Occipital lobe (tissue), 1 donor: ENCODE measurements at regions not wholly inside any gene's neighbourhood (a gene's known extent, or its start where the extent isn't known, plus 50 kb on each side); places are given as distances from the start of the nearest gene placed in this dataset.

Source experiments
- DNase-seq: peaks from one replicate; lab custom pipeline; 2025; lab: John Stamatoyannopoulos, UW

DNA sequence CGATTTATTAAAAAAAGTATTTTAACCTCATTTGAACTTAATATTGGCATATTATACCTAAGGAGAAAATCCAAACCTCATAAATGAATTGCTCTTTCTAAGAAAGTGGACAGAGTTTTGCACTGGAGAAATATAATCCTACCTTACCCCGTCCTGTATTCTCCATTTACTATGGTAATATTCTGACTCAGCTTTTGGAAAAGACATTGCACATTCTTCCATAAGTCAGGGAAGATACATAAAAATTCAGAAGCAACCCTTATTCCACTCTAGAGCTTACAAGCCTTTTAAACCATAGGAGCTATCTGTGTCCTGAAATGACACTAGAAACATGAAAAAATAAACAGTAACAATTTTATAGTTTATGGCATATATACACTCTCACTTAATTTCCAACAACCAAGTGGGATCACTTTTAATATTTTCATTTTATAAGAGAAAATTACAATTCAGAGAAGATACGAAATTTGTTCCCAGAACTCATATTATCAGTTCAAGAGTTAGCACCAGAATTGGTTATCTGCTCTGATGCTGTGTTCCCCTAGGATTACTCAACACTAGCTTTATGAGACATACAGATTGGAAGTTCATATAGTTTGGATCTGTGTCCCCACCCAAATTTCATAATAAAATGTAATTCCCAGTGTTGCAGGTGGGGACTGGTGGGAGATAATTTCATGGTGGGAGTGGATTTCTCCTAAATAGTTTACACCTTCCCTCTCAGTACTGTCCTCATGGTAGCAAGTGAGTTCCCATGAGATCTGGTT is 359.4 kb downstream of the ARAP2 start:
- DNase-seq, result no peak

DNA sequence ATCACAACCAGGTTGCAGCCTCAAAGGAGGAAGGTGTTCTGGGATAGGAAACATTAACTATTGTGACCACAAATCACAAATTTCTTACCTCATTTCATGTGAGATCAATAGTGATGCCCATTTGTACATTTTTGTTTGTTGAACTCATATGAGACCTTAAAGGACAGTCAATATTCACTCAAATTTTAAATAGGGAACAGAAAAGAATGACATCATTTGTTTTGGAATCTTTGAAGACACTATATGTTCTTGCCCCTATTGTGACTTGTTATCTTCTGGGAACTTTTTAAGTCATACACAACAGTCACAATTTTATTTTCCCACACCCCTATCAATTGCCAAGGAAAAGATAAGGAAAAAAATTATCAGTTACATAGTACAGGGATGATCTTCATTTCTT is 346.5 kb downstream of the ARAP2 start:
- no peak for DNase-seq

DNA sequence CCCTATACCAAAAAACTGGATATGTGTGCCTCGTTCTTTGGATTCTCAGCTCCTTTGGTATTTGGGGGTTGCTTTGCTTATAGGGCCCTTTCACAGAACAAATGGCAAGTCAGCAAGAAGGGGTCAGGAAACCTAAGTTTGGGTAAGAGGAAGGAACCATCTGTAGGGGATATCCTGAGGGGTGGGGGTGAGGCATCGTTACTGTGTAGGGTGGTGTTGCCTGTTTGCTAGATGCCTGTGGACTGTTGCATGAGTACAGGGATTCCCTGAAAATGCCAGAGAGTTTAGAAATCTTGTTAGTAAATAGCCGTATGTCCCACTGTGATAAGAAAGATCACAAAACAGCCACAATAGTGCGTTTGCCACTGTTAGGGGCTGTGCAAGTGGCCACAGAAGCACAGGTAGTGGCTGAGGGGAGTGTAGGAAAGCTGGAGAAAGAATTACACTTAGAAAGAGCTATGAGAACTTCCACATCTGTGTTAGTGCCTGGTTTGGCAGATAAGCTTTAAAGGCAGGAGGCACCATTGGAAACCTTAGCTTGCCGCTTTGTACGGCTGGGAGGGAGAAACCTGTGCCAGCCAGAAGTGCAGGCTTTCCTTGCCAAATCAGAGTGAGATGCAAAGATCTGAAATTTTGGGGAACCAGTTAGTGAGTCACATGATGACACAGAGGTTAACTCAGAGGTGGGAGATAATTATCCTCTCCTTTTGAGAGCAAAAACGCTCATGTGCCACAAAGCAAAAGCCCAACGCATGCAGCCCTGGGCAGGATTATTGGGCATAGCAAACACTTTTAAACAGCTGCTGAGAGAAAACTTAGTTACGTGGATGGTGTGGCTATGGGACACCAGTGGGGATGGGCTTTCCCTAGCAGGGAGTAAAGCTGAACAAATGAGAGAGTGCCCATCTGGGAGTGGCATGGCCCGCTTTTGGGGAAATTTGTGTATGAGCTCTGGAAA is 343.7 kb downstream of the ARAP2 start:
- no peak for DNase-seq

DNA sequence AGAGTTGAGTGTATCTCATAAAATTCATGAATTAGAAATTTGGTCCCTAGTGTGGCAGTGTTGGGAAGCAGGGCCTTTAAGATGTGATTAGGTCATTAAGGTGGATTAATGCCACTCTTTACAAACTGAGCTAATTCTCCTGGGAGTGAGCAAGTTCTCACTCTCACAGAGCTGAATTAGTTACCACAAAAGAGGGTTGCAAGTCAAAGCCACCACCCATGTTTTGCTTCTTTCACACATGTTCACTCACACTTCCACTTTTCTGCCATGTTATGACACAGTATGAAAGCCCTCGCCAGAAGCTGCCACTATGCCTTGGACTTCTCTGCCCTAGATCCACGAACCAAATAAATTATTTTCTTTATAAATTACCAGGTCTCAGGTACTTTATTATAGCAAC is 332.1 kb downstream of the ARAP2 start:
- no peak for DNase-seq

DNA sequence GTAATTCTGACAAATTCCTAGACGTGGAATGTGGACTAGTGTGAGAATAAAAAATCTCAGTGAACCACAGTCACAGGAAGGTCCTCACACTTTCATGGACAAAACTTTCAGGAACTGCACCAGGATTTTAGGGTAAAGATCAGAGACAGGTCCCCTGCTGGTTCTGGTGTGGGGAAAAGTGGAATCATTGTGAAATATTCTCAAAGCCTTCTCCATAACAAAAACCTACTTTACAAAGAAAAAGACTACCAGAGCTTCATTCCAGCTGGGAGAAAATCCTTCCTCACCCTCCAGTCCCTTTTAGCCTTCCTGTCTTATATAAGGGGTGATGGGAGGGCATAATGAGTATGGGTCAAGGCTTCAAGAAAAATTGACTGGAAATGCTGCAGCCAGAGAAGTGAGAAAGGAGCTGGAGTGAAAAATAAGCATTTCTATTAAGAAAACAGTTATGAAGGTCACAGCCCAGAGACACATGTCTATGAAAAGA is 325.8 kb downstream of the ARAP2 start:
- no peak for DNase-seq

DNA sequence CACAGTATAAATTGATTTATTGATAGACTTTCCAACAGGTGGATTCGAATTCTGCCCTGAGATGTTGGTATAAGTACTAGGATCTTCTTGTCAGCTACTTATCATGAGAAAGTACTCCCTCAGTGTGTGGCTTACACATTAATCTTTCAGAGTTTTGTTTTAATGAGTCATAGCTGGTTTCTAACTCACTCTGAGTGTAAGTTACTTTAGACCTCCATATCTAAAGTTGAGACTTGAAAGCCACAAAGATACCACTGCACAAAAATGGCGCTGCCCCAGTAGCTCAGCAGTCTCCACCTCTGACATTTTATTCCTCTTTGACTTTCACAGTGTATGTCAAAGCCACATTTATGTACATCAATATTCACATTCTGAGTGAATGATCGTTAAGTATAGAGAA is 318.5 kb downstream of the ARAP2 start:
- no peak for DNase-seq

DNA sequence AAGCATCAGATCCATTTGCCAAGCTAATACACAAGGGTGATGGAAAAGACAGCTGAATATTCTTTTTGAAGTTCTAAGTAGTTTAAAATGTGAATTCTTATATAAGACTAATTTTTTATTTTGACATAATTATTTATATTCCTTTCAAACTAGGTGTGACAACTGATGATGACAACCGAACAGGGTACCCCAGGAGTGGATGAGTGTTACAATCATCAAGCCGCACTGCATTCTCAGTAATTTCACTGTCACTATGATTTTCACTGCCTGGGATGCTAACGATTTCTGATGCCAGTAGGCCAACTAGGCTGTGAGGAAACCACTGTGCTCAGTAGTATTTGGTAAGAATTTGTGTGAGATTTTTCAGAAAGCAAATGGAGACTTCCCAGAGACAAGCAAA is 317.5 kb downstream of the ARAP2 start:
- DNase-seq, result no peak

DNA sequence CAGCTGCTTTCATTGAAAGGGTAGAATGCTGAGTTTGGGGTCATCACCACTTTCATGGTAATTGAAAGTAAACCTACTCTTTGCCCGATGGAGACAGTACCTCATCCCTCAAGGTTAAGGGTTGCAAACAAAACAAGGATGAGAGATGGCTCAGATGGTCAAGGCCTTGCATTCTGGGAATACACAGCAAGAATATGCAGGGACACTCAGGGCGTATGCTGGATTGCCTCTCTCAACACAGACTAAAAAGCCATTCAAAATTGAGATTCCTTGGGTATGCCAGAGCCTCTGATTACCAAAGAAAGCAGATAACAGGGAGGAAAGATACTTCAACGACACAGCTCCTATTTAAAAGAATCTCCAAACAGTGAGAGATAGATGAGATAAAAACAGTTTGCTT is 310.4 kb downstream of the ARAP2 start:
- no peak for DNase-seq

DNA sequence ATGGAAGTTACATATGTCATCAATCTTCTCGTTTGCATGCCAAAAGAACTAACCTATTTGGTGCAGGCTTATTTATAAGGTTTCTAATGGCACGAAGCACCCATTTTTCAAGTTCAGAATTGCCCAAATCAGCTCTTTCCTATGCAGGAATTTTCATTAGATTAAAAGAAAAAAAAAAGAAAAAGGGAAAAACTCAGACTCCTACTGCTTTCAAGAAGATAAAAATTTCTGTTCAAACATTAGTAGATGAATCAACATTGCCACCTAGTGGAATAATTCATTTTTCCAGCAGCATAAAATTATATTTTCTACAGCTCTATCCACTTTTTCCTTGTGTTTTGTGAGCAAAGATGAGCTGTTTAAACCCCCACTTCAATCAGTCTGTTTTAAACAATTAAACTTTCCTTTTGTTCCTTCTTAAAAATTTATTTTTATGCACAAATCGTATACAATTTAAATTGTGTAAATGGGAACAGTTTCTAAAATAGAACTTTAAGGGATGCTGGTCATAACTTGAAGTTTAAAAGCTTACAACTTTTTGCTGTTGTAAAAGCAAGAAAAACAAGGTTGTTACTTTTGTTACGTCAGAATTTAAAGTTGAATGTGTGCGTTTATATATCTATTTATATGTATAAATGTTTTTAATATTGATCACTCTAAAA is 309.9 kb downstream of the ARAP2 start:
- DNase-seq, result no peak

DNA sequence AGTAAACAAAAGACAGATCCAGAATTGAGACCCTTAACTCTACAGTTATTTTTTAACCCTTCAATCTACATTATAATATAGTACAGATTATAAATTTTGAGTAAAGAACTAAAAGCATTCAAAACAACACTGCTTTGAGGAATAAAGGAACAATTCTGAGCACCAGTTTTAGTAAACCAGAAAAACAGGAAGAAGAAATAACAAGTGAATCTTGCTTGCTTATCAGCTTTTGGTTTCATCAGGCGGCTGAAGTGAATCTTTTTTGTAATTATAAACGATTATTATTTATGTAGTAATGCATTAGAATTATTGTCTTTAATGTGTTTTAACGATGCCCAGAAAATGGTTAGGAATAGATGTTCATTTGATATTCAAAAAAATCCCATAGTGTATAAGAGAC is 305.4 kb downstream of the ARAP2 start:
- no peak for DNase-seq

DNA sequence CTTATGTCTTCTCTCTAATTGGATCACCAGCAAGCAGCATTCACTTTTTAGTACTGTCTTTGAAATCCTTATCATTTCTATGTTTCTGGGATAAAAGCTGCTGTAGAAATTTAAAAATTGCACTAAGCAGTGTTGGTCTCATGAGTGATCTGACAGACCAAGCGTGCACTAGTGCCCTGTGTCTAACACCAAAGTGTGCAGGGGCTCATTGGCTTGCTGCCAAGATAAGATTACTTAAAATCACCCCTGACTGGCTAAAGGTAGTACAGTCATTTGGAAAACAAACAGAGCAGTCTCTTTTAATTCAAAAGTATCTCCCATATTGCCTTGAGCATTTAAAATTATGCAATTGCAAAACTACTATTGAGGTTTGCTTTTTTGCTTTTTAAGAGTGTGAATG is 304.6 kb downstream of the ARAP2 start:
- DNase-seq, result no peak

DNA sequence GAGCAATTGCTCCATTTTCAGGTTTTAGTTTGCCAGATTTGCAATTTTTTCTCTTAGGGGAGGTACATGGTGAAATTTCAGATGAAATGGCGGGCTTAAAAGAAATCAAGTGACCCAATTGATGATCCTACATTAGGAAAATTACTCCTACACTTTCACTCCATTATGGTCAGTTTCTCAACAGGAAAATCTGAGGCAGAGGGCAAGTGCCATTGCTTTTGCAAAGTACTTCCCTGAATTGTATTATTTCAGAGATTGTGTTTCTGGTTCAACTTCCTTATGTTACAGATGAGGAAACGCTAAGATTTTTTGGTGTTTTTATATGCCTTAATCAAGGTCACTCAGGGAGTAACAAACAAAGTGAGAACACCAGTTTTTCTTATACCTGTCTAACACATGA is 302.2 kb downstream of the ARAP2 start:
- DNase-seq, result no peak

DNA sequence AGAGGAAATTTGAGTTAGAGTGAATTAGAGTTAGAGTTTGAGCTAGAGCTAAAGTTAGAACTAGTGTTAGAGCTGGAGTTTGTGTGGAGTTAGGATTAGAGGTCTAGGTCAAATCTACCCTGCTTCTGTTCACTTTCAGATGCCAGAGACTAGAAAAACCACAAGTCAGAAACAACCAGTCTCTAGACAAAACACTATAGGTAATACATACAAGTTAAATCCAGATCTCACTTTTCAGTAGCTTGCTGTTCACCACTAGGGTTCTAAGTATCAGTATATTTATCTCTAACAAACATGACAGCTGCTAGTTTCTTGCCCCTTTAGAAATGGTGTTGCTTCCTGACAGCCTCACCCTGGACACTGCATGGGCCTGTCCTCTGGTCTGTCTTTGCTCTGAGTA is 300.7 kb downstream of the ARAP2 start:
- no peak for DNase-seq

DNA sequence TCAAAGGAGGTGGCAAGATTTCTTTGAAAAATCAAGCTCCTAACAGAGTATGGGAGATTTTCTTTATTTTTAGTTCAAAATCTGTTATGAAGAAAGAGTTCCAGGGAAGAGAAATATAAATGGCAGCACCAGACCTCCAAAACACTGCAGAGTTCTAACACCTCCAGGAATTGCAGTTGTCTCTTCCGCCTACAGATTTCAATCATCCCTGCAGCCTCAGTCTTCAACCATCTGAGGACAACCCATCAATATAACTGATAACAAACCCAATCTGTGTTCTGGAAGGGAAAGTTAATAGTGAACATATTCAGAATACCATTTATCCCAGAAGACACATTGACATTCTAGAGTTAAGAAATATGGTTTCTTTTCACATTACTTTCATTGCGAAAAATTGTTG is 296.1 kb downstream of the ARAP2 start:
- no peak for DNase-seq

DNA sequence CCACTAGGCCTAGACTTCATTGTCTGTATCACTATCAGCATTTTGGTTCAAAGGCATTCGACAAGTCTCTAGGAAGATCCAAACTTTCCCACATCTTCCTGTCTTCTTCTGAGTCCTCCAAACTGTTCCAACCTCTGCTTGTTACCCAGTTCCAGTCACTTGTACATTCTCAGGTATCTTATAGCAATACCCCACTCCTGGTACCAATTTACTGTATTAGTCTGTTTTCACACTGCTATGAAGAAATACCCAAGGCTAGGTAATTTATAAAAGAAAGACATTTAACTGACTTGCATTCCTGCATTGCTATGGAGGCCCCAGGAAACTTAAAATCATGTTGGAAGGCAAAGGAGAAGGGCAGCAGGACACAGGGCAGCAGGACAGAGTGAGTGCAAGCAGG is 293.9 kb downstream of the ARAP2 start:
- no peak for DNase-seq

DNA sequence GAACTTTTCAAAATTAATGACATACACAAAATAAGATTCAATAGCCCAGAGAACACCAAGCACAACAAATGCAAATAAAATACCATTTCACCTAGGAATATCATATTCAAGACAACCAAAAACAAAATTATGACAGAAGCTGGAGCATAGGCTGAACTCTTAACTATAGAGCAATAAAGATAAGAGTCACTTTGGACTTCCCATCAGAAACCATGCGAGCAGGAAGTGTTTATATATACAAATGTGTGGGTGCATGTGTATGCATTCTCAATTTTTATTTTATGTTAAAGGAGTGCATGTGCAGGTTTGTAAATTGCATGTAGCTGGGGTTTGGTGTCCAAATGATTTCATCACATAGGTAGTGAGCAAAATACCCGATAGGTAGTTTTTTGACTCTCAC is 291.6 kb downstream of the ARAP2 start:
- DNase-seq, result no peak

DNA sequence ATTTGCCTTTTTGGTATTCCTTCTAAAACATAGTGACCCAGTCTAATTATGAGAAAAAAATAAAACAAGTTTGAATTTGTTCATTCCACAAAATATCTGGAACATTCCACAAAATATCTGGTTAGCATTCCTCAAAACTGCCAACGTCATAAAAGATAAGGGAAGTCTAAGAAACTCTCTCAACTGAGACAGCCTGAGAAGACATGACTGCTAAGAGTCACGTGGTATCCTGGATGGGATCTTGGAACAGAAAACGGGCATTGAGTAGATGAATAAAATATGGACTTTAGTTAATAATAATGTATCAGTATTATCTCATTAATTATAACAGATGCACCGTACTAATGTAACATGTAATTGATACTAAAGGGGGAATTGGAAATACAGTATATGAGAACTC is 280.9 kb downstream of the ARAP2 start:
- DNase-seq, result no peak

DNA sequence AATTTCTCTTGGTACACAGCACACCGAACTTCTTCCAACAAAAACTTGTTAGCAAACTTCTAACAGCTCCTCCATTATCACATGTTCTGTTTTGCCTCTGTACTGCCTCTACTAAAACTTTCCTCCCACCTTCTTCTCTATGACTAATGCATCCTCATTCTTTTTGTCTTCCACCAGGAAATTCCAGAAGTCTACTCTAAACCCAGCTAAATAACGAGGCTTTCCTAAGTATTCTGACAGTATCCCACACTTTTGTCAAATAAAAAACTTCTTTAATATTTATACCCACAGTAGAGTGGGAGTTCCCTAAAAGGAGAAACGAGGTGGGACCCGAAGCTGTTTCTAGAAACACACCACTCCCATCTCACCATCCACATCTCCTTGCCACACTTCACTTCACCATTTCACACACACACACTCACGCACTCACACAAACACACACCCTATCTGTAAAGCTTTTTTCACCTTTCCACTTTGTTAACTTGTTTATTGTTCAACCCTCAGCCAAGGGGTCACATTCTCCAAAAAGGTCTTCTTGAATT is 280.3 kb downstream of the ARAP2 start:
- no peak for DNase-seq

DNA sequence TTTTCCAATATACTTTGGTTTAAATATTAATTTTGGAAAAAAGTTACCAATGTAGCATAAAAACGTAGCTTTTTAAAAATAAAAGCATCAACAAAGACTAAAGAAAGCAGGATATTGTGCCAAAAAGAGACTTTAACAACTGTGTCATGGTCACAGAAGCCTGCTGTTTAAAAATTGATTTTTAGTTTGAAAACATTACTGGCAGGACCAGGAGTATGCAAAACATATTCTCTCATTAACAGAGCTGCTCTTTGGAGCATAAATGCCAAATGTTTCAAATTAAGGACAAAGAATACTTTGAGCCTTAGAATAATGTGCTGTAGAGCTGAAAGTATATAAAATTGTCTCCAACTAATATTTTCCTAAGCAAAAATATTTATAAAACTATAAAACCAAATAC is 279.0 kb downstream of the ARAP2 start:
- DNase-seq, result no peak

DNA sequence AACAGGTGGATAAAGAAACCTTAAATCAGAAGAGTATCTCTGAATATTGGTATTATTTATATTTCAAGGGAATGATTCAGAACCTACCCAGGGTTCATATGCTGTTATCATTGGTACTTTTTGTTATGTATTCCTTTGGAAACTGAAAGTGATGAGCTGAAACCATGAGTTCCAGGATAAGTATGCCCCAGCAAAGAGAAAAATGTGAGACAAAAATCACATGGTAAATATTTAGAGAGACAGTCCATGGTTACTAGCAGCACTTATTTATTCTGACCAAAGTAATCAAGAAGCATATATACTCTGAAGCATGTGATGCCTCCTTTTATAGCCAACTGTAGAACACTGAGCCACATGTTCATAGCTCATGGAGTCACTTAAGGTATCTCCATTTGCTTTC is 277.7 kb downstream of the ARAP2 start:
- no peak for DNase-seq

DNA sequence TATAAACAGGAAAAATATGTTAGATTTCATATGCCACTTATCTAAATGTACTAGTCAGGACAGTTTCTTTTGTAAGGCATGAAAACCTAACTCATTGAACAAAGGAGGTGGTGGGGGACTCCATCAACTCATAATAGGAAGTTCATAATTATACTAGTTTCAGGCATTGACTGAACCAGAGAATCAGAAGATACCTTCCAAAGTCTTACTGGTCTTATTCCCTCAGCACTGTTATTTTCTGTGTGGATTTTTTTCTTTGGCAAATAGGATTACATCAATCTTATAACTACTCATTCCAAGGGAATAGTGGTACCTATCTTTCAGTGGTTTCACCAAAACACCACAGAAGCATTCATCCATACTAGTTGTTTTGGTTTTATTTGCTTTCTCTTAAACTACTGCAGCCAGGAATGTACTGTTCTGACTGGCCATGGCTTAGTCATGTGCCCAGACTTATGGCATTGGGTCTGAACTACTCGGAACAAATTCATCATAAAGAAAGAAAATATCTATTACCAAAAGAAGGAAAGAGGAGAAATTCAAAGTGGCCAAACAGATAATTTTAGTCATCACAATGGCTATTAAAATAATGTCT is 273.9 kb downstream of the ARAP2 start:
- DNase-seq, result no peak

DNA sequence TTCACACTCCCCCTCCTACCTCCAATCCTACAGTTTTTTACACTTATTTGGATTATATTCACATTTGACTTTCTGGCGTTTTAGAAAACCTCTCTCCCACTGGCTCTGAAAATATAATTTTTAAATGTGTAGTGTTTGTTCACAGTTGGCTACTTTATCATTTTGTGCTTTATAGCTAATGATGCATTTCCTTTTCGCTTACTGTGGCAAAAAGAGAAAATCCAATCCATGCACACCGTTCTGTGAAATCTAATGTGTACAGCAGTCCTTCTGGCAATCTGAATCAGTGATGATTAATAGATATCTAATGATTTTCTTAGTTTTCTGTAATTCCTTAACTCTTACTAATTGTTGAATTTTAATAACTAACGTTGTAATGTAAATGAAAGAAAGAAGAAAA is 271.5 kb downstream of the ARAP2 start:
- DNase-seq, result no peak
